HEK293 (cell line): ENCODE measurements at regions not wholly inside any gene's neighbourhood (a gene's known extent, or its start where the extent isn't known, plus 50 kb on each side); places are given as distances from the start of the nearest gene placed in this dataset.

Source experiments
- CTCF ChIA-PET: fragments of 350-600 bp; formaldehyde crosslinking; extraction: SDS; loops from one replicate; lab custom pipeline; 2021; ENCODE audit warnings: antibody characterized with exemption; lab: Yijun Ruan, JAX
- POLR2A ChIA-PET: fragments of 300-600 bp; formaldehyde crosslinking; extraction: SDS; loops from one replicate; lab custom pipeline; 2020; ENCODE audit warnings: antibody characterized with exemption, inconsistent platforms; lab: Yijun Ruan, JAX
- H3K27ac ChIP-seq: fragments of 200-500 bp; sonication (Bioruptor generic); 2 replicates; pipeline ENCODE4 v1.5.1; 2014; ENCODE audit warnings: low read depth, low read length, control low read depth, inconsistent platforms; ENCODE audit errors: extremely low read depth
- H3K36me3 ChIP-seq, 2 experiments: fragments of 200-500 bp in 1 of 2; sonication (Bioruptor generic) in 1 of 2; 1 replicate in 1 of 2; 2 replicates in 1 of 2; pipeline ENCODE4 v1.5.1; 2014 to 2017; ENCODE audit warnings: inconsistent platforms in 2 of 2, low read length in 2 of 2; ENCODE audit not compliant: control insufficient read depth in 2 of 2, insufficient read depth in 1 of 2
- H3K4me1 ChIP-seq: fragments of 200-500 bp; sonication (Bioruptor generic); 2 replicates; pipeline ENCODE4 v1.5.1; 2014; ENCODE audit warnings: mild to moderate bottlenecking, low read length, inconsistent platforms; ENCODE audit not compliant: control insufficient read depth, insufficient read depth
- H3K4me3 ChIP-seq: 2 replicates; pipeline ENCODE4 v1.5.1; 2011; ENCODE audit warnings: low read depth, mild to moderate bottlenecking, control low read depth, low read length, moderate library complexity
- H3K9me3 ChIP-seq: fragments of 200-500 bp; sonication (Bioruptor generic); 2 replicates; pipeline ENCODE4 v1.5.1; 2014; ENCODE audit warnings: low read depth, low read length, inconsistent platforms; ENCODE audit not compliant: control insufficient read depth, insufficient read depth
- BCL11A ChIP-seq: fragments of 450-650 bp; formaldehyde crosslinking; IDR thresholded peaks from 2 replicates; pipeline ENCODE4 v1.5.1; 2016; ENCODE audit warnings: low read depth, missing biosample characterization, missing genetic modification characterization
- FEZF1 ChIP-seq: fragments of 450-650 bp; formaldehyde crosslinking; IDR thresholded peaks from 2 replicates; pipeline ENCODE4 v1.5.1; 2016; ENCODE audit warnings: missing biosample characterization, missing genetic modification characterization
- GFI1B ChIP-seq: fragments of 450-650 bp; formaldehyde crosslinking; IDR thresholded peaks from 2 replicates; pipeline ENCODE4 v1.5.1; 2016; ENCODE audit warnings: missing biosample characterization, missing genetic modification characterization
- GLIS1 ChIP-seq: fragments of 450-650 bp; formaldehyde crosslinking; IDR thresholded peaks from 2 replicates; pipeline ENCODE4 v1.5.1; 2016; ENCODE audit warnings: missing biosample characterization, missing genetic modification characterization
- IKZF3 ChIP-seq: fragments of 450-650 bp; IDR thresholded peaks from 2 replicates; pipeline ENCODE4 v1.5.0; 2018; ENCODE audit warnings: missing biosample characterization, mild to moderate bottlenecking, missing genetic modification characterization, moderate library complexity
- KLF16 ChIP-seq: fragments of 450-650 bp; formaldehyde crosslinking; IDR thresholded peaks from 2 replicates; pipeline ENCODE4 v1.5.1; 2017; ENCODE audit warnings: missing biosample characterization, missing genetic modification characterization
- ZBTB17 ChIP-seq: fragments of 450-650 bp; formaldehyde crosslinking; IDR thresholded peaks from 2 replicates; pipeline ENCODE4 v1.5.1; 2016; ENCODE audit warnings: missing biosample characterization, missing genetic modification characterization
- ZNF10 ChIP-seq: fragments of 450-650 bp; formaldehyde crosslinking; IDR thresholded peaks from 2 replicates; pipeline ENCODE4 v1.5.1; 2017; ENCODE audit warnings: missing biosample characterization, missing genetic modification characterization
- ZNF175 ChIP-seq: fragments of 450-650 bp; formaldehyde crosslinking; IDR thresholded peaks from 2 replicates; pipeline ENCODE4 v1.5.1; 2016; ENCODE audit warnings: missing biosample characterization, missing genetic modification characterization
- ZNF19 ChIP-seq: fragments of 450-650 bp; formaldehyde crosslinking; IDR thresholded peaks from 2 replicates; pipeline ENCODE4; 2016; ENCODE audit warnings: missing biosample characterization, missing genetic modification characterization, low read depth
- ZNF214 ChIP-seq: fragments of 450-650 bp; formaldehyde crosslinking; IDR thresholded peaks from 2 replicates; pipeline ENCODE4 v1.5.1; 2017; ENCODE audit warnings: missing biosample characterization, mild to moderate bottlenecking, missing genetic modification characterization, borderline replicate concordance
- ZNF324 ChIP-seq: fragments of 450-650 bp; formaldehyde crosslinking; IDR thresholded peaks from 2 replicates; pipeline ENCODE4 v1.5.1; 2016; ENCODE audit warnings: missing biosample characterization, missing genetic modification characterization
- ZNF335 ChIP-seq: fragments of 450-650 bp; formaldehyde crosslinking; conservative IDR thresholded peaks from 2 replicates; pipeline ENCODE4 v1.5.1; 2016; ENCODE audit warnings: missing biosample characterization, missing genetic modification characterization
- ZNF341 ChIP-seq: fragments of 450-650 bp; formaldehyde crosslinking; IDR thresholded peaks from 2 replicates; pipeline ENCODE4; 2016; ENCODE audit warnings: low read depth, missing biosample characterization, missing genetic modification characterization
- ZNF350 ChIP-seq: fragments of 450-650 bp; formaldehyde crosslinking; IDR thresholded peaks from 2 replicates; pipeline ENCODE4 v1.5.0; 2017; ENCODE audit warnings: missing biosample characterization, mild to moderate bottlenecking, missing genetic modification characterization
- ZNF37A ChIP-seq: fragments of 450-650 bp; IDR thresholded peaks from 2 replicates; pipeline ENCODE4 v1.5.1; 2018; ENCODE audit warnings: missing biosample characterization, missing genetic modification characterization
- ZNF48 ChIP-seq: fragments of 450-650 bp; formaldehyde crosslinking; IDR thresholded peaks from 2 replicates; pipeline ENCODE4 v1.5.1; 2016; ENCODE audit warnings: missing biosample characterization, missing genetic modification characterization
- ZNF544 ChIP-seq: fragments of 450-650 bp; formaldehyde crosslinking; IDR thresholded peaks from 2 replicates; pipeline ENCODE4 v1.5.0; 2017; ENCODE audit warnings: missing biosample characterization, missing genetic modification characterization
- ZNF561 ChIP-seq: fragments of 450-650 bp; IDR thresholded peaks from 2 replicates; pipeline ENCODE4 v1.5.1; 2018; ENCODE audit warnings: missing biosample characterization, missing genetic modification characterization, borderline replicate concordance
- ZNF596 ChIP-seq: fragments of 450-650 bp; IDR thresholded peaks from 2 replicates; pipeline ENCODE4 v1.5.0; 2018; ENCODE audit warnings: missing biosample characterization, mild to moderate bottlenecking, missing genetic modification characterization, moderate library complexity
- ZNF623 ChIP-seq: fragments of 450-650 bp; formaldehyde crosslinking; IDR thresholded peaks from 2 replicates; pipeline ENCODE4 v1.5.1; 2016; ENCODE audit warnings: missing biosample characterization, missing genetic modification characterization
- ZNF830 ChIP-seq: fragments of 450-650 bp; IDR thresholded peaks from 2 replicates; pipeline ENCODE4 v1.5.0; 2018; ENCODE audit warnings: missing biosample characterization, missing genetic modification characterization, low read depth, mild to moderate bottlenecking, moderate library complexity
- ZSCAN30 ChIP-seq: fragments of 450-650 bp; IDR thresholded peaks from 2 replicates; pipeline ENCODE4 v1.5.1; 2018; ENCODE audit warnings: missing biosample characterization, mild to moderate bottlenecking, missing genetic modification characterization, moderate library complexity
- ZXDB ChIP-seq: fragments of 450-650 bp; formaldehyde crosslinking; IDR thresholded peaks from 2 replicates; pipeline ENCODE4 v1.5.1; 2016; ENCODE audit warnings: missing biosample characterization, missing genetic modification characterization
- TF ChIP-seq, protein P1 (sequence below): fragments of 450-650 bp; formaldehyde crosslinking; IDR thresholded peaks from 2 replicates; pipeline ENCODE4 v1.5.1; 2016; ENCODE audit warnings: missing biosample characterization, missing genetic modification characterization, borderline replicate concordance
- TF ChIP-seq, protein P2 (sequence below): fragments of 450-650 bp; formaldehyde crosslinking; IDR thresholded peaks from 2 replicates; pipeline ENCODE4 v1.5.0; 2017; ENCODE audit warnings: missing biosample characterization, missing genetic modification characterization, borderline replicate concordance
- TF ChIP-seq, protein P3 (sequence below): fragments of 450-650 bp; formaldehyde crosslinking; IDR thresholded peaks from 2 replicates; pipeline ENCODE4 v1.5.1; 2017; ENCODE audit warnings: missing biosample characterization, missing genetic modification characterization
- TF ChIP-seq, protein P4 (sequence below): fragments of 450-650 bp; formaldehyde crosslinking; IDR thresholded peaks from 2 replicates; pipeline ENCODE4 v1.5.1; 2017; ENCODE audit warnings: missing biosample characterization, missing genetic modification characterization

DNA sequence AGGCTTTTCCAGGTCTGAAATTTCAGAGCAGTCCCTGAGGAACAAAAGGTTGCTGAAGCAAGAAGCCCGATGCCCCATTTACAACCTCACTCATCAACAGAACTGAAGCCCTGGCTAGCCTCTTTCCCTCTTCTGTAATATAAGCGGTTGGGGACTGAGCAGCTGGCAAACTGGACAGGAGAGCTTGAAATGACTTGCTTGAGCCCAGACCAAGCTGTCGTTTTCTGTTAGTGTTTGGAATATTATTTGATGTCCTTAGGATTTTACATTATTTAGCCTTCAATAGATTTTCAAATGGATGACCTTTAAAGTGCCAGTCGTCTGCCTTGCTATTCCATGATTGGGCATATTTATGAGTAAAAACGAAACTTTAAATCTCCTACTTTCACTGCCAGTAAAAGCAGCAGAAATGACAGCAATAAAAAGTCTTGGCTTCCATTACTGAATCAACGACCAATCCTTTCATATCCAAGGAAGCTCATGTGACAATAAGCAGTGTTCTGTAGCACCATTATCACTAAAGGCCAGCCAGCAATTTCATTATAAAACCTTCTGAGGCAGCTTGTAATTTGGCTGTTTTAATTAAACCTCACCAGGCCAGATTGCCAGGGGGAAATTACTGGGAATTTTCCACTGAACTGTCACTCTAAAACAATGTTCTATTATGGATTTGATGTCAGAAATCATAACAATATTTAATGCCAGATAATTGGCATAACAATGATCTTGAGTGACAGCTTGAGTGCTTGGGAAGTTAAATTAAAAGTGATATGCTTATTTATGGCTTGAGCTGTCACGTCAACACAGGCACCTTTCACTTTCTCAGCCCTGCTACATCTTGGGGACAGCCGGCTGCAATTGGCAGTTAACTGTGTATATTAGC, 85.9 kb downstream of the LSMEM1 start:
- H3K4me3 ChIP-seq = no peak overlapping the region
- peaks cover 8% of the 10 kb centered on the region for H3K4me1 ChIP-seq
- H3K36me3 ChIP-seq = no peaks in the 10 kb centered on the region
- no peak overlapping the region for H3K27ac ChIP-seq
- H3K9me3 ChIP-seq = no peaks in the 10 kb centered on the region
- CTCF ChIA-PET = interaction anchor here (0.7 to 1.0 kb wide), 2 partner anchors 70 to 823 kb away, joined by 3 to 4 read pairs; no protein-coding TSS in a partner anchor
- POLR2A ChIA-PET = no interaction called here
- no peak for TF ChIP-seq KLF16 (tag by site-specific recombination)
- no peak for TF ChIP-seq ZNF544 (tag by site-specific recombination)
- 0 out of 2 replicates have a peak, but pooled peaks have one; percentile 46 for TF ChIP-seq BCL11A (tag by site-specific recombination)
- TF ChIP-seq, protein P1, sequence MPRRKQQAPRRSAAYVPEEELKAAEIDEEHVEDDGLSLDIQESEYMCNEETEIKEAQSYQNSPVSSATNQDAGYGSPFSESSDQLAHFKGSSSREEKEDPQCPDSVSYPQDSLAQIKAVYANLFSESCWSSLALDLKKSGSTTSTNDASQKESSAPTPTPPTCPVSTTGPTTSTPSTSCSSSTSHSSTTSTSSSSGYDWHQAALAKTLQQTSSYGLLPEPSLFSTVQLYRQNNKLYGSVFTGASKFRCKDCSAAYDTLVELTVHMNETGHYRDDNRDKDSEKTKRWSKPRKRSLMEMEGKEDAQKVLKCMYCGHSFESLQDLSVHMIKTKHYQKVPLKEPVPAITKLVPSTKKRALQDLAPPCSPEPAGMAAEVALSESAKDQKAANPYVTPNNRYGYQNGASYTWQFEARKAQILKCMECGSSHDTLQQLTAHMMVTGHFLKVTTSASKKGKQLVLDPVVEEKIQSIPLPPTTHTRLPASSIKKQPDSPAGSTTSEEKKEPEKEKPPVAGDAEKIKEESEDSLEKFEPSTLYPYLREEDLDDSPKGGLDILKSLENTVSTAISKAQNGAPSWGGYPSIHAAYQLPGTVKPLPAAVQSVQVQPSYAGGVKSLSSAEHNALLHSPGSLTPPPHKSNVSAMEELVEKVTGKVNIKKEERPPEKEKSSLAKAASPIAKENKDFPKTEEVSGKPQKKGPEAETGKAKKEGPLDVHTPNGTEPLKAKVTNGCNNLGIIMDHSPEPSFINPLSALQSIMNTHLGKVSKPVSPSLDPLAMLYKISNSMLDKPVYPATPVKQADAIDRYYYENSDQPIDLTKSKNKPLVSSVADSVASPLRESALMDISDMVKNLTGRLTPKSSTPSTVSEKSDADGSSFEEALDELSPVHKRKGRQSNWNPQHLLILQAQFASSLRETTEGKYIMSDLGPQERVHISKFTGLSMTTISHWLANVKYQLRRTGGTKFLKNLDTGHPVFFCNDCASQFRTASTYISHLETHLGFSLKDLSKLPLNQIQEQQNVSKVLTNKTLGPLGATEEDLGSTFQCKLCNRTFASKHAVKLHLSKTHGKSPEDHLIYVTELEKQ (tag by site-specific recombination) = peak; percentile 91
- 0 out of 2 replicates have a peak, but pooled peaks have one; percentile 20 for TF ChIP-seq GLIS1 (tag by site-specific recombination)
- no peak for TF ChIP-seq ZNF175
- TF ChIP-seq ZNF623 (tag by site-specific recombination) = no peak
- TF ChIP-seq, protein P2, sequence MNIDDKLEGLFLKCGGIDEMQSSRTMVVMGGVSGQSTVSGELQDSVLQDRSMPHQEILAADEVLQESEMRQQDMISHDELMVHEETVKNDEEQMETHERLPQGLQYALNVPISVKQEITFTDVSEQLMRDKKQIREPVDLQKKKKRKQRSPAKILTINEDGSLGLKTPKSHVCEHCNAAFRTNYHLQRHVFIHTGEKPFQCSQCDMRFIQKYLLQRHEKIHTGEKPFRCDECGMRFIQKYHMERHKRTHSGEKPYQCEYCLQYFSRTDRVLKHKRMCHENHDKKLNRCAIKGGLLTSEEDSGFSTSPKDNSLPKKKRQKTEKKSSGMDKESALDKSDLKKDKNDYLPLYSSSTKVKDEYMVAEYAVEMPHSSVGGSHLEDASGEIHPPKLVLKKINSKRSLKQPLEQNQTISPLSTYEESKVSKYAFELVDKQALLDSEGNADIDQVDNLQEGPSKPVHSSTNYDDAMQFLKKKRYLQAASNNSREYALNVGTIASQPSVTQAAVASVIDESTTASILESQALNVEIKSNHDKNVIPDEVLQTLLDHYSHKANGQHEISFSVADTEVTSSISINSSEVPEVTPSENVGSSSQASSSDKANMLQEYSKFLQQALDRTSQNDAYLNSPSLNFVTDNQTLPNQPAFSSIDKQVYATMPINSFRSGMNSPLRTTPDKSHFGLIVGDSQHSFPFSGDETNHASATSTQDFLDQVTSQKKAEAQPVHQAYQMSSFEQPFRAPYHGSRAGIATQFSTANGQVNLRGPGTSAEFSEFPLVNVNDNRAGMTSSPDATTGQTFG (tag by site-specific recombination) = no peak
- TF ChIP-seq ZNF830 (tag by site-specific recombination) = no peak
- TF ChIP-seq IKZF3 = no peak
- TF ChIP-seq ZNF596 (tag by site-specific recombination) = peak; percentile 80
- peak; percentile 73; the same call in 1 of the 2 replicates for TF ChIP-seq ZNF561
- peak; percentile 21; the same call in 1 of the 2 replicates for TF ChIP-seq ZNF341 (tag by site-specific recombination)
- peak; percentile 21; the same call in 1 of the 2 replicates for TF ChIP-seq ZXDB
- no peak for TF ChIP-seq ZNF350
- 0 out of 2 replicates have a peak, but pooled peaks have one; percentile 19 for TF ChIP-seq GFI1B (tag by site-specific recombination)
- TF ChIP-seq, protein P3, sequence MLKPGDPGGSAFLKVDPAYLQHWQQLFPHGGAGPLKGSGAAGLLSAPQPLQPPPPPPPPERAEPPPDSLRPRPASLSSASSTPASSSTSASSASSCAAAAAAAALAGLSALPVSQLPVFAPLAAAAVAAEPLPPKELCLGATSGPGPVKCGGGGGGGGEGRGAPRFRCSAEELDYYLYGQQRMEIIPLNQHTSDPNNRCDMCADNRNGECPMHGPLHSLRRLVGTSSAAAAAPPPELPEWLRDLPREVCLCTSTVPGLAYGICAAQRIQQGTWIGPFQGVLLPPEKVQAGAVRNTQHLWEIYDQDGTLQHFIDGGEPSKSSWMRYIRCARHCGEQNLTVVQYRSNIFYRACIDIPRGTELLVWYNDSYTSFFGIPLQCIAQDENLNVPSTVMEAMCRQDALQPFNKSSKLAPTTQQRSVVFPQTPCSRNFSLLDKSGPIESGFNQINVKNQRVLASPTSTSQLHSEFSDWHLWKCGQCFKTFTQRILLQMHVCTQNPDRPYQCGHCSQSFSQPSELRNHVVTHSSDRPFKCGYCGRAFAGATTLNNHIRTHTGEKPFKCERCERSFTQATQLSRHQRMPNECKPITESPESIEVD (tag by site-specific recombination) = peak; percentile 94
- TF ChIP-seq ZSCAN30 (tag by site-specific recombination) = peak; percentile 75; the same call in 1 of the 2 replicates
- TF ChIP-seq ZNF214 (tag by site-specific recombination) = no peak
- no peak for TF ChIP-seq ZNF324 (tag by site-specific recombination)
- peak; percentile 55 for TF ChIP-seq ZNF335 (tag by site-specific recombination)
- TF ChIP-seq ZNF37A (tag by site-specific recombination) = no peak
- TF ChIP-seq ZBTB17 (tag by site-specific recombination) = peak; percentile 65; the same call in 1 of the 2 replicates
- TF ChIP-seq ZNF19 (tag by site-specific recombination) = no peak
- TF ChIP-seq ZNF48 (tag by site-specific recombination) = no peak
- TF ChIP-seq, protein P4, sequence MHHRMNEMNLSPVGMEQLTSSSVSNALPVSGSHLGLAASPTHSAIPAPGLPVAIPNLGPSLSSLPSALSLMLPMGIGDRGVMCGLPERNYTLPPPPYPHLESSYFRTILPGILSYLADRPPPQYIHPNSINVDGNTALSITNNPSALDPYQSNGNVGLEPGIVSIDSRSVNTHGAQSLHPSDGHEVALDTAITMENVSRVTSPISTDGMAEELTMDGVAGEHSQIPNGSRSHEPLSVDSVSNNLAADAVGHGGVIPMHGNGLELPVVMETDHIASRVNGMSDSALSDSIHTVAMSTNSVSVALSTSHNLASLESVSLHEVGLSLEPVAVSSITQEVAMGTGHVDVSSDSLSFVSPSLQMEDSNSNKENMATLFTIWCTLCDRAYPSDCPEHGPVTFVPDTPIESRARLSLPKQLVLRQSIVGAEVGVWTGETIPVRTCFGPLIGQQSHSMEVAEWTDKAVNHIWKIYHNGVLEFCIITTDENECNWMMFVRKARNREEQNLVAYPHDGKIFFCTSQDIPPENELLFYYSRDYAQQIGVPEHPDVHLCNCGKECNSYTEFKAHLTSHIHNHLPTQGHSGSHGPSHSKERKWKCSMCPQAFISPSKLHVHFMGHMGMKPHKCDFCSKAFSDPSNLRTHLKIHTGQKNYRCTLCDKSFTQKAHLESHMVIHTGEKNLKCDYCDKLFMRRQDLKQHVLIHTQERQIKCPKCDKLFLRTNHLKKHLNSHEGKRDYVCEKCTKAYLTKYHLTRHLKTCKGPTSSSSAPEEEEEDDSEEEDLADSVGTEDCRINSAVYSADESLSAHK = peak; percentile 92
- TF ChIP-seq ZNF10 (tag by site-specific recombination) = peak; percentile 33; the same call in 1 of the 2 replicates
- peak; percentile 68 for TF ChIP-seq FEZF1
